Neuronal stem cell (in vitro differentiated cells): ENCODE measurements at regions not wholly inside any gene's neighbourhood (a gene's known extent, or its start where the extent isn't known, plus 50 kb on each side); places are given as distances from the start of the nearest gene placed in this dataset.
"Not testable (repeated sequence)": the region's sequence is repeated elsewhere in the genome, so short reads cannot be mapped to it uniquely, and the experiment has no call there.

Source experiments
- DNase-seq: peaks from one replicate; pipeline ENCODE4 v3.0.0-alpha.2; 2013; ENCODE audit warnings: low spot score
- H2AFZ ChIP-seq: one replicate; pipeline ENCODE4 v1.6.1; 2013; ENCODE audit warnings: mild to moderate bottlenecking, low read length, inconsistent platforms
- H2AK5ac ChIP-seq: 2 replicates; pipeline ENCODE4 v1.6.1; 2013; ENCODE audit warnings: low read depth, mild to moderate bottlenecking, inconsistent platforms, low read length, moderate library complexity, mixed read lengths
- H2BK120ac ChIP-seq: 2 replicates; pipeline ENCODE4 v1.6.1; 2013; ENCODE audit warnings: low read depth, mild to moderate bottlenecking, inconsistent platforms, low read length, moderate library complexity, mixed read lengths
- H2BK12ac ChIP-seq: one replicate; pipeline ENCODE4 v1.6.1; 2013; ENCODE audit warnings: low read length, inconsistent platforms
- H2BK15ac ChIP-seq: 2 replicates; pipeline ENCODE4 v1.6.1; 2013; ENCODE audit warnings: mild to moderate bottlenecking, low read length, inconsistent platforms, mixed read lengths
- H2BK5ac ChIP-seq: one replicate; pipeline ENCODE4 v1.6.1; 2013; ENCODE audit warnings: inconsistent platforms, mild to moderate bottlenecking, low read length, moderate library complexity
- H3K14ac ChIP-seq: one replicate; pipeline ENCODE4 v1.6.1; 2013; ENCODE audit warnings: low read length, inconsistent platforms
- H3K18ac ChIP-seq: 2 replicates; pipeline ENCODE4 v1.6.1; 2013; ENCODE audit warnings: low read length, inconsistent platforms
- H3K23ac ChIP-seq: 2 replicates; pipeline ENCODE4 v1.6.1; 2013; ENCODE audit warnings: low read depth, mild to moderate bottlenecking, mixed read lengths, low read length, inconsistent platforms; ENCODE audit not compliant: poor library complexity
- H3K27ac ChIP-seq: replicated peaks from 3 replicates; pipeline ENCODE4 v1.5.1; 2013; ENCODE audit warnings: low read length, inconsistent platforms
- H3K27me3 ChIP-seq, 3 experiments: 2 replicates each; pipeline ENCODE4 v1.6.1; 2013; ENCODE audit warnings: low read length in 3 of 3, mild to moderate bottlenecking in 2 of 3, inconsistent platforms in 1 of 3, low read depth in 1 of 3, mixed read lengths in 1 of 3, moderate library complexity in 1 of 3; ENCODE audit not compliant: control insufficient read depth in 3 of 3, insufficient read depth in 3 of 3
- H3K36me3 ChIP-seq, 2 donors: replicated peaks in 1 of 2; 2 replicates each; pipeline ENCODE4 v1.6.1; 2013; ENCODE audit warnings: low read length in 2 of 2; ENCODE audit not compliant: control insufficient read depth in 2 of 2, insufficient read depth in 2 of 2
- H3K4ac ChIP-seq: 2 replicates; pipeline ENCODE4 v1.6.1; 2013; ENCODE audit warnings: inconsistent platforms, mild to moderate bottlenecking, low read length, moderate library complexity
- H3K4me1 ChIP-seq, 2 donors: 1 replicate in 1 of 2; 2 replicates in 1 of 2; pipeline ENCODE4 v1.6.1; 2013; ENCODE audit warnings: low read length in 2 of 2, low read depth in 1 of 2; ENCODE audit not compliant: control insufficient read depth in 2 of 2, insufficient read depth in 1 of 2
- H3K4me2 ChIP-seq: one replicate; pipeline ENCODE4 v1.6.1; 2013; ENCODE audit warnings: mild to moderate bottlenecking, low read length, inconsistent platforms; ENCODE audit not compliant: insufficient read depth, poor library complexity, severe bottlenecking
- H3K4me3 ChIP-seq, 2 donors: 2 replicates each; pipeline ENCODE4 v1.5.1; 2013; ENCODE audit warnings: low read length in 2 of 2, mild to moderate bottlenecking in 2 of 2, inconsistent platforms in 1 of 2, moderate library complexity in 1 of 2
- H3K79me1 ChIP-seq: one replicate; pipeline ENCODE4 v1.6.1; 2013; ENCODE audit warnings: low read depth, mild to moderate bottlenecking, inconsistent platforms, low read length, moderate library complexity
- H3K9ac ChIP-seq: one replicate; pipeline ENCODE4 v1.6.1; 2013; ENCODE audit warnings: mild to moderate bottlenecking, low read depth, low read length, inconsistent platforms; ENCODE audit not compliant: poor library complexity
- H3K9me3 ChIP-seq, 2 donors: replicated peaks in 1 of 2; 2 replicates each; pipeline versions ENCODE3 to v1.6.1; 2013; ENCODE audit warnings: low read length in 2 of 2, mild to moderate bottlenecking in 2 of 2, inconsistent platforms in 1 of 2, low read depth in 1 of 2, mixed read lengths in 1 of 2, moderate library complexity in 1 of 2; ENCODE audit not compliant: control insufficient read depth in 2 of 2, insufficient read depth in 1 of 2
- H4K8ac ChIP-seq: one replicate; pipeline ENCODE4 v1.6.1; 2013; ENCODE audit warnings: low read depth, mild to moderate bottlenecking, inconsistent platforms, low read length, moderate library complexity
- H4K91ac ChIP-seq: one replicate; pipeline ENCODE4 v1.6.1; 2013; ENCODE audit warnings: low read length, low read depth, mild to moderate bottlenecking, inconsistent platforms; ENCODE audit not compliant: poor library complexity
- WGBS, 2 donors: extraction: QIAGEN DNeasy Blood & Tissue Kit; methylation state at CpG; one replicate each; pipeline ENCODE4 v1.1.7; 2013; ENCODE audit warnings: missing lambda C conversion rate in 2 of 2, mixed read lengths in 1 of 2; ENCODE audit not compliant: insufficient read length in 2 of 2, insufficient replicate concordance in 1 of 2; ENCODE audit errors: extremely low coverage in 2 of 2; 5-methylcytosine and 5-hydroxymethylcytosine counted together

- H4K8ac ChIP-seq = no peak overlapping the region
- no peak overlapping the region for H2BK12ac ChIP-seq
- H3K4ac ChIP-seq = no peak overlapping the region
- H3K9me3 ChIP-seq = peaks cover 0 to 24% of the 10 kb centered on the region in 2 donors
- no peak overlapping the region for H2AK5ac ChIP-seq
- H4K91ac ChIP-seq = no peak overlapping the region
- H3K79me1 ChIP-seq = no peaks in the 10 kb centered on the region
- no peak overlapping the region for H2BK5ac ChIP-seq
- no peaks in the 10 kb centered on the region for H3K27me3 ChIP-seq
- no peak overlapping the region for H2BK120ac ChIP-seq
- no peak overlapping the region for H2BK15ac ChIP-seq
- H3K14ac ChIP-seq = no peak overlapping the region
- no peak overlapping the region for H3K27ac ChIP-seq
- no peak overlapping the region for H3K23ac ChIP-seq
- WGBS, 2 donors = no CpG with 5 or more reads among the region's 2 CpGs
- no peak overlapping the region for H3K18ac ChIP-seq
- H2AFZ ChIP-seq = no peak overlapping the region
- H3K4me2 ChIP-seq = no peak overlapping the region
- no peaks in the 10 kb centered on the region for H3K36me3 ChIP-seq
- no peaks in the 10 kb centered on the region for H3K4me1 ChIP-seq
- no peak overlapping the region for H3K9ac ChIP-seq
- DNase-seq = no peak
- no peak overlapping the region for H3K4me3 ChIP-seq
Observed at GRCh38 chr17:22718689-22719088, 1026.4 kb downstream of the KCNJ18 start.

- H3K27me3 ChIP-seq, H4K8ac ChIP-seq, H3K4me3 ChIP-seq, H3K18ac ChIP-seq, H2AFZ ChIP-seq, H3K23ac ChIP-seq, H3K4ac ChIP-seq, H3K9ac ChIP-seq, H2BK5ac ChIP-seq, H2BK15ac ChIP-seq, H4K91ac ChIP-seq, H2AK5ac ChIP-seq, H2BK120ac ChIP-seq, H3K4me2 ChIP-seq, H3K9me3 ChIP-seq, H3K36me3 ChIP-seq, H3K14ac ChIP-seq, H3K4me1 ChIP-seq, H3K27ac ChIP-seq, DNase-seq, H3K79me1 ChIP-seq, H2BK12ac ChIP-seq: not testable (repeated sequence)
- no CpG with 5 or more reads among the region's 27 CpGs for WGBS, 2 donors
Observed at GRCh38 chr17:22741066-22741465, 1048.7 kb downstream of the KCNJ18 start.
